Activated CD8-positive, alpha-beta T cell treated with anti-CD3 and anti-CD28 coated beads for 36 hours (primary cell): ENCODE measurements at regions not wholly inside any gene's neighbourhood (a gene's known extent, or its start where the extent isn't known, plus 50 kb on each side); places are given as distances from the start of the nearest gene placed in this dataset.

ENCODE experiments used
- ATAC-seq: fragments of 200-7000 bp; cut with Tn5 transposase; one replicate; pipeline ENCODE4 v1.10.0; 2021; ENCODE audit warnings: mild to moderate bottlenecking, moderate library complexity
- CTCF ChIA-PET: fragments of 350-600 bp; sonication (Branson Sonifier 250); formaldehyde crosslinking; loops from one replicate; lab custom pipeline; 2021; ENCODE audit warnings: antibody characterized with exemption; lab: Charles Lee
- POLR2A ChIA-PET: fragments of 350-600 bp; sonication (Branson Sonifier 250); formaldehyde crosslinking; loops from one replicate; lab custom pipeline; 2021; ENCODE audit warnings: antibody characterized with exemption; lab: Charles Lee
- DNase-seq: peaks from one replicate; pipeline ENCODE4 v3.0.0-alpha.2; 2020
- H3K27ac Mint-ChIP-seq: one replicate; pipeline ENCODE4 v1.8.0; 2021; ENCODE audit warnings: mild to moderate bottlenecking, mixed read lengths
- H3K27me3 Mint-ChIP-seq: one replicate; pipeline ENCODE4 v1.8.0; 2021; ENCODE audit warnings: mixed read lengths
- H3K36me3 Mint-ChIP-seq: one replicate; pipeline ENCODE4 v1.8.0; 2021; ENCODE audit warnings: low read depth, mixed read lengths
- H3K4me1 Mint-ChIP-seq: one replicate; pipeline ENCODE4 v1.8.0; 2021; ENCODE audit warnings: low read depth, mixed read lengths
- H3K4me3 Mint-ChIP-seq: one replicate; pipeline ENCODE4 v1.8.0; 2021; ENCODE audit warnings: mild to moderate bottlenecking, moderate library complexity, mixed read lengths
- H3K9me3 Mint-ChIP-seq: one replicate; pipeline ENCODE4 v1.8.0; 2021; ENCODE audit warnings: mixed read lengths
- CTCF ChIP-seq: fragments of 200-600 bp; IDR thresholded peaks from one replicate; pipeline ENCODE4 v1.8.0; 2022; ENCODE audit warnings: antibody characterized with exemption, mild to moderate bottlenecking
- intact Hi-C: fragments of 100-400 bp; cut with micrococcal nuclease; formaldehyde crosslinking; loops from one replicate; pipeline ENCODE4 v1.10.0; 2022

- Mint-ChIP-seq H3K27me3 (no peaks in the 10 kb centered on the region), H3K4me1 (no peaks in the 10 kb centered on the region), H3K36me3 (no peaks in the 10 kb centered on the region), H3K4me3 (no peak overlapping the region), H3K9me3 (peaks cover 10% of the 10 kb centered on the region), H3K27ac (no peak overlapping the region)
- POLR2A ChIA-PET = no interaction called here
- CTCF ChIA-PET = no interaction called here
- ATAC-seq (no peak), DNase-seq (no peak)
- intact Hi-C loops = no loop called here
- no peak for TF ChIP-seq CTCF
These were observed 982.2 kb downstream of the PCDH7 start for GRCh38 chr4:31702326-31702725.

- CTCF ChIA-PET = no interaction called here
- H3K27ac Mint-ChIP-seq = no peak overlapping the region
These were observed 994.1 kb downstream of the PCDH7 start for GRCh38 chr4:31714238-31714637.

GRCh38 chr4:31715302-31715701 is 995.1 kb downstream of the PCDH7 start:
- Mint-ChIP-seq H3K4me1 (no peaks in the 10 kb centered on the region), H3K4me3 (no peak overlapping the region), H3K36me3 (no peaks in the 10 kb centered on the region), H3K27me3 (no peaks in the 10 kb centered on the region), H3K27ac (no peak overlapping the region), H3K9me3 (peaks cover 13% of the 10 kb centered on the region)
- ATAC-seq = no peak
- DNase-seq = no peak
- TF ChIP-seq CTCF = no peak
- ChIA-PET CTCF (no interaction called here), POLR2A (no interaction called here)
- intact Hi-C loops = no loop called here

More at GRCh38 chr4:31714238-31714637, 994.1 kb downstream of the PCDH7 start:
- Mint-ChIP-seq H3K4me1 (no peaks in the 10 kb centered on the region), H3K36me3 (no peaks in the 10 kb centered on the region), H3K9me3 (peaks cover 8% of the 10 kb centered on the region), H3K4me3 (no peak overlapping the region), H3K27me3 (no peaks in the 10 kb centered on the region)
- intact Hi-C loops = no loop called here
- ATAC-seq = no peak
- POLR2A ChIA-PET = no interaction called here
- no peak for DNase-seq
- TF ChIP-seq CTCF = no peak

DNA sequence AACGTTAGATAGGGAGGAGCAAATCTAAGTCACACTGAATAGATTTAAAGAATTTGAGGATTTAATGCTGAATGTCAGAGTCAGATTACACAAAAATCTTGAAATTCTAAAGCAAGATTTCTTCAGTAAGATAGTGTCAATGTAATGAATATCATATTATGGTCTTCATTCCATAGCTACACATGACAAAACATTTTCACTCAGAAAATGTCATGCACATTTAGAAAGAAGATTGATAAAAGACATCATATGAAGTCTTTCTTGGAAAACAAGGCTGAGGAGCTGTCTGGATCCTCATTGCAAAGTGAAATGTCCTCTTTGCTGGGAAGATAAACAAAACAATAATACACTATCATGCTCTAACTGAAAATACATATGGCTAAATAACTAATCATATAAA is 1006.9 kb downstream of the PCDH7 start:
- H3K27ac Mint-ChIP-seq = no peak overlapping the region
- no peak for TF ChIP-seq CTCF

DNA sequence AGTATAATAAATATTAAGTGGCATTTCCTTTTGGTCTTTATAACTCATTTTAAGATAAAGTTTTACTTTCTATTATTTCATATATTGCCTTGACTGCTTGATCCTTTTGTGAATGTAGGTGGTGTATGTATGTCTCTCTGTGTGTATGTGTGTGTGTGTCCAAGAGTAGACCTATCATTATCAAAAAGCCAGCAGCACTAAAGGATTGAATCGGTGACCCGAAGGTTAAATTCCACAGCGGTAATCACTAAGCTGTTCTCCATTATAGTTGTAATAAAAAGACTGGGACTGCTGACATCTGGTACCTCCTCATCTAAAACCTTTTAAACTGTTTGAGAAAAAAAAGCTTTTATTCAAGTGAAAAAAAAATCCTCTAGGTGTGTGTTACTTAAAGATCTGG is 1014.8 kb downstream of the PCDH7 start:
- no peaks in the 10 kb centered on the region for H3K36me3 Mint-ChIP-seq
- no peak for TF ChIP-seq CTCF
- CTCF ChIA-PET = no interaction called here

More for the DNA sequence above, 1006.9 kb downstream of the PCDH7 start:
- Mint-ChIP-seq H3K27me3 (no peaks in the 10 kb centered on the region), H3K36me3 (no peaks in the 10 kb centered on the region), H3K4me3 (no peak overlapping the region), H3K9me3 (peaks cover 7% of the 10 kb centered on the region), H3K4me1 (no peaks in the 10 kb centered on the region)
- DNase-seq (no peak), ATAC-seq (no peak)
- ChIA-PET CTCF (no interaction called here), POLR2A (no interaction called here)
- intact Hi-C loops = no loop called here

More for the DNA sequence above, 1014.8 kb downstream of the PCDH7 start:
- POLR2A ChIA-PET = no interaction called here
- Mint-ChIP-seq H3K9me3 (peaks cover 2% of the 10 kb centered on the region), H3K27ac (no peak overlapping the region), H3K4me1 (no peaks in the 10 kb centered on the region), H3K27me3 (no peaks in the 10 kb centered on the region), H3K4me3 (no peak overlapping the region)
- DNase-seq (no peak), ATAC-seq (no peak)
- intact Hi-C loops = no loop called here
